ENCODE measurements at regions not wholly inside any gene's neighbourhood (a gene's known extent, or its start where the extent isn't known, plus 50 kb on each side); places are given as distances from the start of the nearest gene placed in this dataset.

- FAIRE-seq (no peak), ATAC-seq (no peak), DNase-seq (no peak)
- H3K27ac ChIP-seq, result no peak overlapping the region
- no peak overlapping the region for H3K4me3 ChIP-seq
- no peaks in the 10 kb centered on the region for H3K36me3 ChIP-seq
- H3K4me1 ChIP-seq, result no peaks in the 10 kb centered on the region
- intact Hi-C loops (cut with DNase I), result no loop called here
- whole genome bisulfite sequencing, 2 donors, result 48 to 52% methylated on average over 6 of the region's 6 CpGs
- H3K27me3 ChIP-seq, result no peaks in the 10 kb centered on the region
- TF ChIP-seq CTCF (IDR thresholded peaks at IDR 0.05), result no peak
- no peaks in the 10 kb centered on the region for H3K9me3 ChIP-seq
Observed at GRCh38 chr5:88390096-88390441, 121.4 kb upstream of the TMEM161B start.

- TF ChIP-seq CTCF (IDR thresholded peaks at IDR 0.05), result no peak
- intact Hi-C loops (cut with DNase I), result no loop called here
- H3K9me3 ChIP-seq, result no peaks in the 10 kb centered on the region
- DNase-seq, result no peak
- WGBS, 2 donors, result 70 to 75% methylated on average over 4 of the region's 4 CpGs
- ATAC-seq, result no peak
- H3K4me1 ChIP-seq, result no peaks in the 10 kb centered on the region
- no peaks in the 10 kb centered on the region for H3K36me3 ChIP-seq
- no peak for FAIRE-seq
- no peak overlapping the region for H3K4me3 ChIP-seq
- H3K27me3 ChIP-seq, result no peaks in the 10 kb centered on the region
- no peak overlapping the region for H3K27ac ChIP-seq
Observed at GRCh38 chr5:88389338-88390095, 120.9 kb upstream of the TMEM161B start.

- intact Hi-C loops (cut with DNase I), result no loop called here
- H3K9me3 ChIP-seq, result no peaks in the 10 kb centered on the region
- H3K4me3 ChIP-seq, result no peak overlapping the region
- no peak for ATAC-seq
- no peaks in the 10 kb centered on the region for H3K36me3 ChIP-seq
- WGBS, 2 donors, result 35 to 45% methylated on average over 7 of the region's 7 CpGs
- H3K4me1 ChIP-seq, result no peaks in the 10 kb centered on the region
- no peak for TF ChIP-seq CTCF (IDR thresholded peaks at IDR 0.05)
- no peaks in the 10 kb centered on the region for H3K27me3 ChIP-seq
- no peak for FAIRE-seq
- no peak overlapping the region for H3K27ac ChIP-seq
- no peak for DNase-seq
Observed at GRCh38 chr5:88388476-88389337, 120.1 kb upstream of the TMEM161B start.

GRCh38 chr5:88384886-88385285 lies 116.2 kb upstream of the TMEM161B start:
- 58 to 67% methylated on average over 4 of the region's 4 CpGs for WGBS, 2 donors
- H3K4me1 ChIP-seq, result no peaks in the 10 kb centered on the region
- DNase-seq (no peak), ATAC-seq (no peak), FAIRE-seq (no peak)
- intact Hi-C loops (cut with DNase I), result no loop called here
- no peaks in the 10 kb centered on the region for H3K27me3 ChIP-seq
- TF ChIP-seq CTCF (IDR thresholded peaks at IDR 0.05), result no peak
- H3K4me3 ChIP-seq, result no peak overlapping the region
- no peaks in the 10 kb centered on the region for H3K36me3 ChIP-seq
- no peaks in the 10 kb centered on the region for H3K9me3 ChIP-seq
- H3K27ac ChIP-seq, result no peak overlapping the region

- intact Hi-C loops (cut with DNase I), result no loop called here
- no peaks in the 10 kb centered on the region for H3K36me3 ChIP-seq
- no peak overlapping the region for H3K27ac ChIP-seq
- no peaks in the 10 kb centered on the region for H3K4me1 ChIP-seq
- 51 to 57% methylated on average over 3 of the region's 3 CpGs for WGBS, 2 donors
- DNase-seq, result no peak
- no peak for TF ChIP-seq CTCF (IDR thresholded peaks at IDR 0.05)
- no peaks in the 10 kb centered on the region for H3K27me3 ChIP-seq
- H3K4me3 ChIP-seq, result no peak overlapping the region
- no peaks in the 10 kb centered on the region for H3K9me3 ChIP-seq
- no peak for FAIRE-seq
- ATAC-seq, result no peak
Observed at GRCh38 chr5:88380332-88380731, 111.7 kb upstream of the TMEM161B start.

All from pancreas (tissue), 10 donors.